ENCODE measurements at regions not wholly inside any gene's neighbourhood (a gene's known extent, or its start where the extent isn't known, plus 50 kb on each side); places are given as distances from the start of the nearest gene placed in this dataset.

DNA sequence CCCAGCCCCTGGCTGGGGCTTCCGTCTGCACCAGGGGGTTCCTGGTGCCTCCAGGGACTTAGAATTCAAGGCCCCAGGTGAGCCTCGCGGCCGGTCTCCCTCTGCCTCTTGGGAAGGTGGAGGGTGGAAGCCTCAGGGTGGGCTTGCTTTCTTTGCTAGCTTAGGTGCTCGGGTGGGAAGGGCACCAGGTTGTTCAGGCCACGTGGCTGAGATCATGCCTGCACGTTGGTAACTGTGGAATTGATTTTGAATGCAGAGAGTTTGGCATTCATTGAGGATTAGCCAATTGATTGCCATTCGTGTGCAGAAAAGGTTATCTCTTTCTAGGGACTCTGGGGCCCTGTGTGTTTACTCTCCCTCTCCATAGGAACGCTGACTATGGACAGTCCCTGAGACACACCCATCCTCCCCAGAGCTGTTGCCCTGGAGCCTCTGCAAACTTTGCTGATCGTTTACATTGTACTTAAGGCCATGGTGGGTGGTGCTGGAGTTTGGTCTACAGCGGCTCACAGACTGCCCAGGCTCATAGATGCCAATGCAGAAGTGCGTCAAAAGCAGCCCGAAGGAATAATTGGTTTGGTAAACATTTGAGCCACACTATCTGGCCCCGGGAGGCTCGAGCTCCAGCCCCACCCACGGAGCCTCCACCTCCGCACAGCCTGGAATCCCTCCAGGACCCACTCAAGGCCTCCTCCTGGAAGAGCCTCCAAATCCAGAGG is 1457.7 kb downstream of the BRD1 start:
- TF ChIP-seq EZH2 (IDR thresholded peaks at IDR 0.05) (no peak), POLR2AphosphoS5 (IDR thresholded peaks at IDR 0.05; ENCODE audit: borderline replicate concordance, low read depth, low read length) (no peak)
